ENCODE measurements at regions not wholly inside any gene's neighbourhood (a gene's known extent, or its start where the extent isn't known, plus 50 kb on each side); places are given as distances from the start of the nearest gene placed in this dataset.

DNA sequence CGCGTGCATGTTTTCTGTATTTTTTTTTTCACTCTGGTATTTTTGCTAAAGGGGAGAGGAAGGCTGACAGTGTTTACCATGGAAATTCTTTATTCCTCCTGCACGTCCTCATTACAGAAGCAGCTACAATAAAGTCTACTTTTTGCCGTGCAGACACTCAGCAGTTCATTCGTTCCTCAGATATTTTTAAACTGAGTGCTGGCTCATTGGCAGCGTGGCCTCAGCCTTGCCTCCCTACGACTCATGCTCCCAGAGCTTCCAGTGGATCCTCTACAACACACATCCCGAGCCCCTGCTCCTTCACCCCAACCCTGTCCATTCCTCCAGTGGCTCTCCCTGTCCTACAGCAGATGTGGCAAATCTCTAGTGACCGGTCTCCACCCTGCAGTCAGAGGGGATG is 239.2 kb upstream of the ZMIZ1 start:
- TF ChIP-seq CTCF (IDR thresholded peaks at IDR 0.05), result no peak
- TF ChIP-seq POLR2A (IDR thresholded peaks at IDR 0.05), result no peak

Data from thyroid gland (tissue), 4 donors.